HepG2 (cell line): ENCODE measurements at regions not wholly inside any gene's neighbourhood (a gene's known extent, or its start where the extent isn't known, plus 50 kb on each side); places are given as distances from the start of the nearest gene placed in this dataset.

ENCODE experiments used
- ATAC-seq: fragments of 200-7000 bp; cut with Tn5 transposase; 3 replicates; pipeline ENCODE4 v1.9.1; 2020; ENCODE audit warnings: mild to moderate bottlenecking, moderate library complexity
- BruUV-seq: library from RNA; stranded (reverse); fragments of 400-500 nt; replicated peaks from 2 replicates; lab custom pipeline; 2021; lab: Mats Ljungman, UMichigan
- CTCF ChIA-PET: fragments of 300-600 bp; formaldehyde crosslinking; extraction: SDS; loops from one replicate; lab custom pipeline; 2021; ENCODE audit warnings: low total read pairs, inconsistent platforms, low intra/inter-chr PET ratio; lab: Yijun Ruan, JAX
- POLR2A ChIA-PET: fragments of 350-600 bp; sonication (Branson Sonifier 250); formaldehyde crosslinking; loops from one replicate; lab custom pipeline; 2020; ENCODE audit warnings: antibody characterized with exemption, inconsistent platforms; lab: Yijun Ruan, JAX
- DNase-seq: peaks from one replicate; pipeline ENCODE4 v3.0.0-alpha.2; 2015; ENCODE audit warnings: low spot score
- FAIRE-seq: peaks from 3 replicates; lab custom pipeline; 2011; peaks lifted over from hg19 to GRCh38; lab: Jason Lieb, UNC
- H2AFZ ChIP-seq: one replicate; pipeline ENCODE4 v1.6.1; 2011; ENCODE audit warnings: low read length, inconsistent platforms
- H3K27ac ChIP-seq: fragments of 300-600 bp; 3 replicates; pipeline ENCODE4 v1.8.0; 2011; ENCODE audit warnings: mixed run types, mild to moderate bottlenecking, mixed read lengths, low read length, inconsistent platforms; ENCODE audit not compliant: insufficient read depth; ENCODE audit errors: extremely low read length
- H3K27me3 ChIP-seq, 2 experiments: fragments of 200-600 bp in 1 of 2; 2 replicates in 1 of 2; 3 replicates in 1 of 2; pipeline versions ENCODE4 v1.6.0 to v1.8.0; 2011; ENCODE audit warnings: low read length in 2 of 2, mild to moderate bottlenecking in 2 of 2, moderate library complexity in 2 of 2, inconsistent platforms in 1 of 2; ENCODE audit not compliant: insufficient read depth in 2 of 2, control insufficient read depth in 1 of 2
- H3K36me3 ChIP-seq, 2 experiments: fragments of 200-600 bp in 1 of 2; replicated peaks in 1 of 2; 2 replicates in 1 of 2; 3 replicates in 1 of 2; pipeline versions ENCODE4 v1.5.1 to v1.8.0; 2011; ENCODE audit warnings: low read length in 2 of 2, inconsistent platforms in 1 of 2; ENCODE audit not compliant: insufficient read depth in 2 of 2, control insufficient read depth in 1 of 2
- H3K4me1 ChIP-seq: 2 replicates; pipeline ENCODE4 v1.5.1; 2012; ENCODE audit warnings: low read length, inconsistent platforms; ENCODE audit not compliant: insufficient read depth
- H3K4me2 ChIP-seq: 2 replicates; pipeline ENCODE4 v1.6.0; 2011; ENCODE audit warnings: low read depth, low read length, inconsistent platforms
- H3K4me3 ChIP-seq, 3 experiments: fragments of 200-600 bp in 1 of 3; sonication (generic), shearing (Covaris generic) in 1 of 3; replicated peaks in 1 of 3; 2 replicates each; pipeline ENCODE4 v1.5.1; 2011 to 2016; ENCODE audit warnings: low read length in 3 of 3, inconsistent platforms in 2 of 3, low read depth in 2 of 3, mild to moderate bottlenecking in 2 of 3, control low read depth in 1 of 3, mixed read lengths in 1 of 3; ENCODE audit not compliant: insufficient read depth in 1 of 3
- H3K79me2 ChIP-seq: one replicate; pipeline ENCODE4 v1.6.1; 2011; ENCODE audit warnings: low read length, inconsistent platforms; ENCODE audit not compliant: insufficient read depth
- H3K9ac ChIP-seq: 2 replicates; pipeline ENCODE4 v1.6.0; 2011; ENCODE audit warnings: mild to moderate bottlenecking, low read depth, low read length, inconsistent platforms; ENCODE audit not compliant: insufficient read depth
- H3K9me3 ChIP-seq: 2 replicates; pipeline ENCODE4 v1.5.1; 2012; ENCODE audit warnings: mild to moderate bottlenecking, low read length
- H4K20me1 ChIP-seq: 2 replicates; pipeline ENCODE4 v1.6.0; 2011; ENCODE audit warnings: inconsistent platforms, mild to moderate bottlenecking, low read length, moderate library complexity; ENCODE audit not compliant: insufficient read depth
- PRPF4 ChIP-seq: fragments of 200-400 bp; formaldehyde crosslinking; IDR thresholded peaks from 2 replicates; pipeline ENCODE4 v1.6.1; 2016; ENCODE audit warnings: low read length, low read depth; ENCODE audit not compliant: poor library complexity, severe bottlenecking
- U2AF2 ChIP-seq: fragments of 200-400 bp; formaldehyde crosslinking; IDR thresholded peaks from 2 replicates; pipeline ENCODE4 v1.6.1; 2017; ENCODE audit warnings: low read depth, mild to moderate bottlenecking, low read length
- ZNF17 ChIP-seq: sonication (generic); formaldehyde crosslinking; IDR thresholded peaks from 2 replicates; pipeline ENCODE4 v1.5.0; 2020; ENCODE audit warnings: mild to moderate bottlenecking, missing genetic modification reagents
- ZNF597 ChIP-seq: sonication (generic); formaldehyde crosslinking; IDR thresholded peaks from 2 replicates; pipeline ENCODE4 v1.5.0; 2020; ENCODE audit warnings: missing genetic modification reagents
- WGBS: methylation state at CpG from one replicate; pipeline ENCODE4 v1.1.6; 2017; ENCODE audit warnings: low lambda C conversion rate; 5-methylcytosine and 5-hydroxymethylcytosine counted together
- in situ Hi-C: cut with HindIII; loops from 2 replicates; pipeline ENCODE4 v1.10.0; 2017; ENCODE audit warnings: low pct_unique_long_range_greater_than_20kb; ENCODE audit not compliant: extremely low pct_ligation_motif_present
- intact Hi-C: fragments of 100-400 bp; cut with micrococcal nuclease; formaldehyde crosslinking; loops from one replicate; pipeline ENCODE4 v1.10.0; 2022; ENCODE audit not compliant: unreplicated experiment
- TF ChIP-seq, protein P1 (sequence below): IDR thresholded peaks from 2 replicates; pipeline ENCODE4 v1.6.1; 2016; ENCODE audit warnings: missing genetic modification reagents, missing compliant biosample characterization
- TF ChIP-seq, protein P2 (sequence below), 2 experiments: fragments of 450-650 bp in 1 of 2; sonication (generic) in 1 of 2; formaldehyde crosslinking in 1 of 2; IDR thresholded peaks; 2 replicates each; pipeline versions ENCODE4 v1.6.1 to v1.8.0; 2016 to 2022; ENCODE audit warnings: antibody characterized with exemption in 1 of 2, mild to moderate bottlenecking in 1 of 2, missing genetic modification reagents in 1 of 2
- TF ChIP-seq, protein P3 (sequence below): sonication (generic); formaldehyde crosslinking; IDR thresholded peaks from 2 replicates; pipeline ENCODE4 v1.5.0; 2020; ENCODE audit warnings: mild to moderate bottlenecking, missing genetic modification reagents
- TF ChIP-seq, protein P4 (sequence below): conservative IDR thresholded peaks from 2 replicates; pipeline ENCODE4 v1.6.1; 2018; ENCODE audit warnings: missing genetic modification reagents

- TF ChIP-seq, protein P1, sequence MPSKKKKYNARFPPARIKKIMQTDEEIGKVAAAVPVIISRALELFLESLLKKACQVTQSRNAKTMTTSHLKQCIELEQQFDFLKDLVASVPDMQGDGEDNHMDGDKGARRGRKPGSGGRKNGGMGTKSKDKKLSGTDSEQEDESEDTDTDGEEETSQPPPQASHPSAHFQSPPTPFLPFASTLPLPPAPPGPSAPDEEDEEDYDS (CRISPR knock-in tag): no peak
These were observed 189.4 kb downstream of the QDPR start (continued) for GRCh38 chr4:17322514-17322913.

GRCh38 chr4:17320046-17320445 lies 191.8 kb downstream of the QDPR start:
- BruUV-seq: no TSS peak
- Histone ChIP-seq H3K27me3 (peaks cover 0 to 4% of the 10 kb centered on the region in 2 experiments; a peak in 2 of 5 replicates), H3K36me3 (no peaks in the 10 kb centered on the region), H3K79me2 (no peaks in the 10 kb centered on the region)
- TF ChIP-seq U2AF2: no peak
- TF ChIP-seq, protein P2, sequence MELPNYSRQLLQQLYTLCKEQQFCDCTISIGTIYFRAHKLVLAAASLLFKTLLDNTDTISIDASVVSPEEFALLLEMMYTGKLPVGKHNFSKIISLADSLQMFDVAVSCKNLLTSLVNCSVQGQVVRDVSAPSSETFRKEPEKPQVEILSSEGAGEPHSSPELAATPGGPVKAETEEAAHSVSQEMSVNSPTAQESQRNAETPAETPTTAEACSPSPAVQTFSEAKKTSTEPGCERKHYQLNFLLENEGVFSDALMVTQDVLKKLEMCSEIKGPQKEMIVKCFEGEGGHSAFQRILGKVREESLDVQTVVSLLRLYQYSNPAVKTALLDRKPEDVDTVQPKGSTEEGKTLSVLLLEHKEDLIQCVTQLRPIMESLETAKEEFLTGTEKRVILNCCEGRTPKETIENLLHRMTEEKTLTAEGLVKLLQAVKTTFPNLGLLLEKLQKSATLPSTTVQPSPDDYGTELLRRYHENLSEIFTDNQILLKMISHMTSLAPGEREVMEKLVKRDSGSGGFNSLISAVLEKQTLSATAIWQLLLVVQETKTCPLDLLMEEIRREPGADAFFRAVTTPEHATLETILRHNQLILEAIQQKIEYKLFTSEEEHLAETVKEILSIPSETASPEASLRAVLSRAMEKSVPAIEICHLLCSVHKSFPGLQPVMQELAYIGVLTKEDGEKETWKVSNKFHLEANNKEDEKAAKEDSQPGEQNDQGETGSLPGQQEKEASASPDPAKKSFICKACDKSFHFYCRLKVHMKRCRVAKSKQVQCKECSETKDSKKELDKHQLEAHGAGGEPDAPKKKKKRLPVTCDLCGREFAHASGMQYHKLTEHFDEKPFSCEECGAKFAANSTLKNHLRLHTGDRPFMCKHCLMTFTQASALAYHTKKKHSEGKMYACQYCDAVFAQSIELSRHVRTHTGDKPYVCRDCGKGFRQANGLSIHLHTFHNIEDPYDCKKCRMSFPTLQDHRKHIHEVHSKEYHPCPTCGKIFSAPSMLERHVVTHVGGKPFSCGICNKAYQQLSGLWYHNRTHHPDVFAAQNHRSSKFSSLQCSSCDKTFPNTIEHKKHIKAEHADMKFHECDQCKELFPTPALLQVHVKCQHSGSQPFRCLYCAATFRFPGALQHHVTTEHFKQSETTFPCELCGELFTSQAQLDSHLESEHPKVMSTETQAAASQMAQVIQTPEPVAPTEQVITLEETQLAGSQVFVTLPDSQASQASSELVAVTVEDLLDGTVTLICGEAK (IDR thresholded peaks at IDR 0.05): no peak
- TF ChIP-seq, protein P2 (CRISPR knock-in tag; IDR thresholded peaks at IDR 0.05): no peak
- TF ChIP-seq, protein P3, sequence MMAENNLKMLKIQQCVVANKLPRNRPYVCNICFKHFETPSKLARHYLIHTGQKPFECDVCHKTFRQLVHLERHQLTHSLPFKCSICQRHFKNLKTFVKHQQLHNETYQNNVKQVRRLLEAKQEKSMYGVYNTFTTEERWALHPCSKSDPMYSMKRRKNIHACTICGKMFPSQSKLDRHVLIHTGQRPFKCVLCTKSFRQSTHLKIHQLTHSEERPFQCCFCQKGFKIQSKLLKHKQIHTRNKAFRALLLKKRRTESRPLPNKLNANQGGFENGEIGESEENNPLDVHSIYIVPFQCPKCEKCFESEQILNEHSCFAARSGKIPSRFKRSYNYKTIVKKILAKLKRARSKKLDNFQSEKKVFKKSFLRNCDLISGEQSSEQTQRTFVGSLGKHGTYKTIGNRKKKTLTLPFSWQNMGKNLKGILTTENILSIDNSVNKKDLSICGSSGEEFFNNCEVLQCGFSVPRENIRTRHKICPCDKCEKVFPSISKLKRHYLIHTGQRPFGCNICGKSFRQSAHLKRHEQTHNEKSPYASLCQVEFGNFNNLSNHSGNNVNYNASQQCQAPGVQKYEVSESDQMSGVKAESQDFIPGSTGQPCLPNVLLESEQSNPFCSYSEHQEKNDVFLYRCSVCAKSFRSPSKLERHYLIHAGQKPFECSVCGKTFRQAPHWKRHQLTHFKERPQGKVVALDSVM: no peak
- TF ChIP-seq ZNF597 (CRISPR knock-in tag): no peak
- TF ChIP-seq PRPF4: no peak
- TF ChIP-seq, protein P4, sequence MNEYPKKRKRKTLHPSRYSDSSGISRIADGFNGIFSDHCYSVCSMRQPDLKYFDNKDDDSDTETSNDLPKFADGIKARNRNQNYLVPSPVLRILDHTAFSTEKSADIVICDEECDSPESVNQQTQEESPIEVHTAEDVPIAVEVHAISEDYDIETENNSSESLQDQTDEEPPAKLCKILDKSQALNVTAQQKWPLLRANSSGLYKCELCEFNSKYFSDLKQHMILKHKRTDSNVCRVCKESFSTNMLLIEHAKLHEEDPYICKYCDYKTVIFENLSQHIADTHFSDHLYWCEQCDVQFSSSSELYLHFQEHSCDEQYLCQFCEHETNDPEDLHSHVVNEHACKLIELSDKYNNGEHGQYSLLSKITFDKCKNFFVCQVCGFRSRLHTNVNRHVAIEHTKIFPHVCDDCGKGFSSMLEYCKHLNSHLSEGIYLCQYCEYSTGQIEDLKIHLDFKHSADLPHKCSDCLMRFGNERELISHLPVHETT (CRISPR knock-in tag): no peak
- TF ChIP-seq ZNF17 (CRISPR knock-in tag): no peak
- TF ChIP-seq, all 625 proteins: peak for 0
- no peaks in the 10 kb centered on the region for H4K20me1 ChIP-seq
- FAIRE-seq: no peak
- CTCF ChIA-PET: no interaction called here
- no peak overlapping the region for H3K27ac ChIP-seq
- ATAC-seq: no peak
- no peak overlapping the region for H2AFZ ChIP-seq
- no peak overlapping the region for H3K4me3 ChIP-seq
- DNase-seq: no peak
- POLR2A ChIA-PET: no interaction called here
- WGBS: 7% methylated on average over 6 of the region's 6 CpGs
- H3K4me2 ChIP-seq: no peak overlapping the region
- H3K4me1 ChIP-seq: no peaks in the 10 kb centered on the region
- no peaks in the 10 kb centered on the region for H3K9me3 ChIP-seq
- intact Hi-C loops (loop anchor here (5.0 kb wide), 1 partner anchor 403 kb away; no protein-coding TSS in a partner anchor), in situ Hi-C loops (loop anchor here (10.0 kb wide), 1 partner anchor 405 kb away; no protein-coding TSS in a partner anchor)
- no peak overlapping the region for H3K9ac ChIP-seq
